GM19240 (cell line): ENCODE measurements at regions not wholly inside any gene's neighbourhood (a gene's known extent, or its start where the extent isn't known, plus 50 kb on each side); places are given as distances from the start of the nearest gene placed in this dataset.
"Not testable (repeated sequence)": the region's sequence is repeated elsewhere in the genome, so short reads cannot be mapped to it uniquely, and the experiment has no call there.

Experiments used
- DNase-seq: peaks from one replicate; pipeline ENCODE4 v3.0.0; 2011; ENCODE audit warnings: low spot score; ENCODE audit not compliant: insufficient read length

GRCh38 chr6:827431-827830 is 134.5 kb upstream of the EXOC2 start:
- peak; percentile 6 for DNase-seq

- DNase-seq = no peak
These were observed 126.2 kb upstream of the EXOC2 start for GRCh38 chr6:819122-819521.

- DNase-seq = no peak
These were observed 125.3 kb upstream of the EXOC2 start for GRCh38 chr6:818196-818595.

DNA sequence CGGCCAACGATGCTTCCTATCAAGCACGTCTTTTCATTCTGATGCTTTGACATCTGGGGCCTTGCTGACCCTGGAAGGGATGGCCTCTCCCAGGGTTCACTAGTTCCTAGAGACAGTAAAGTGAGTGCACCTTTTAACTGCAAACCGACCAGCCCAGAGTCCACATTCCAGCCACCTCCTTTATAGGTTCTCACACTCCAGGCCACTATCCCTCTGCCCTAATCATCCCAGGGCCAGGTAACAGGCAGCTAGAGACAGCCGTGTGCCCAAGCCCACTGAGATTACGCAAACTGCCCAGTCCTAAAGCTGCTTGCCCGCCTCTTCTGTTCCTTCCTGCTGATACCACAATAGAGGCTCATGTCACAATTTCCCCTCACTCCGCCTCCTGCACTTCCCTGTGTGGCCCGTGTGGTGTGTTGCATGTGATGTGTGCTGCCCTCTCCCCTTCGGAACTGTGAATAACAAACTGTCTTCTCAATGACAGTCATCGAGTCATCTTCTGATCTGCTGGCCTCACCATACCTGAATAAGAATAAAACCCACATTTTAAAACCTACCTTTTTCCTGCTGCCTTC is 123.7 kb upstream of the EXOC2 start:
- DNase-seq = no peak

GRCh38 chr6:815348-815738 is 122.4 kb upstream of the EXOC2 start:
- no peak for DNase-seq

DNA sequence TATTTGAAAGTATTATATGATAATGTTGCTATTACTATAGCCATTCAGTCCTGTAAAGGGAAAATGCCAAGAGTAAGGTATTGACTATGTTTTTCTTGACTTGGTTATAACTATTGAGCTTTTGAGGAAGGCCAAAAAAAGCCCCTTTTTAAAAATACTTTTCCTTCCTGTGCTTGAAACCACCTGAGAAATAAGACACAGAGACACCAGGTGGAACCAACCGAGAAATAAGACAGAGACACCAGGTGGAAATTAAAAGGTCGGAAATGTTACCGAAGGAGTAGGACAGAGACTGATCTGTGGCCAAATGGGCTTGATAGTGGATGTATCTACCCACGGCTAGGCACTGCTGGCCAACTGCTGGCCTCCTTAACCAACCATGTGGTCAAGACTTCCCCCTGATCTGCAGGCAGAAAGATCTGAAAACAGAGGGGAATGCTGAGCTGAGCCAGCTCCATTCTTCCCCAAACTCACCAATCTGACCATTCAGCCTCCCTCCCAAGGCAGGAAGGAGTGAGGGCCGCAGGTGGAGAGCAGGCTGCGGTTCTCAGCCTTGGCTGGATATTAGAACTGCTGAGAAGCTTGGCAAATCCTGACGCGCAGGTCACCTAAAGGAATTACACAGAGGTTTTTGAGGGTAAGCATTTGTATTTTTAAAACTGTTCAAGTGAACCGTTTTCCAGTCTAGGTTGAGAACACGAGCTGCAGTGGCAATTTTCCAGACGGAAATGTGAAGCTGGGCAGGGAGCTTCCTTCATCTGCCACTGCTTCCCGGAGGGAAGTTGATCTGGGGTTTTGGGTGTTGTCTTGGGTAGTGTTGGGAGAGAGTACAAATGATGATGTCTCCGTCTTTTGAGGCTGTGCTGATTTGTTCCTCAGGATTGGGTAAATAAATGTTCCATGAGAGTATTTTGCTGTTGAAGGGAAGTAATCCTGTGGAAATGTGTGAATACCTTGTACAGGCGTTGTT is 121.7 kb upstream of the EXOC2 start:
- DNase-seq = no peak

- DNase-seq = no peak
These were observed 118.9 kb upstream of the EXOC2 start for GRCh38 chr6:811831-812230.

GRCh38 chr6:811191-811590 is 118.3 kb upstream of the EXOC2 start:
- DNase-seq = no peak

DNA sequence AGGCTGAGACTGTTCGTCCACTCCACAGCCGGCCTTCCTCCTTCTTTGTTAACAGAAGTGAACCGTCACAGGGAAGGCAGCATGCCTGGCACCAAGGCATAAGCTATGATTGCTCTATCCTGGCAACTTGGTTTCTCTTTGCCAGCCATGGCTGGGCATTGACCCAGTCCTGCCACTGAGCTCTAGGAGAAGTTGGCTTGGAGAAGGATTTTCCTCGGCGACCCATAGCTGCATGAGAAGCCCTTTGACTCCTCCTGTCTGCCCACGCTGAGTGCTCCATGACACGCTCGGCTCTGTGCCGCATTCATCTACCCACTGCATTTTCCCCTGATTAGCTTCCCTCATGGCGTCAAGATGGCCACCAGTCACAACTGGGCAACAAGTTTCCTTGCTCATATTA is 111.8 kb upstream of the EXOC2 start:
- DNase-seq = no peak

- DNase-seq = no peak
These were observed 111.4 kb upstream of the EXOC2 start for GRCh38 chr6:804317-804716.

GRCh38 chr6:803191-803977 is 110.4 kb upstream of the EXOC2 start:
- DNase-seq = no peak

DNA sequence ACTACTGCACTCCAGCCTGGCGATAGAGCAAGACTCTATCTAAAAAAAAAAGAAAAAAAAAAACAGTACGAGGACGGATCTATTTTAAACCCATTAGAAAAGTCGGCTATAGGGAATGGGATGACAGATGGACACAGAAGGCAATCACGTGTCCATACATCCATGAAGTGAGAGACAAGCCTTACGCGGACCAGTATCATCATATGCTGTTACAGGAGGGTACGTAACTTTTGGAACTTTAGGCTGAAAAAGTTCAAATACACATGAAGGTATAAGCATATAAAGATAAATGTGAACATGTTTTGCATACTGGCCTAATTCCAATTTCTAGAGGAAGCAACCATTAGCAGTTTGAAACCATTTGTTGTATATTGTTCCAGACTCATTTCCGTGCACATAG is 109.8 kb upstream of the EXOC2 start:
- DNase-seq = no peak

GRCh38 chr6:802223-802622 is 109.3 kb upstream of the EXOC2 start:
- DNase-seq = not testable (repeated sequence)

DNA sequence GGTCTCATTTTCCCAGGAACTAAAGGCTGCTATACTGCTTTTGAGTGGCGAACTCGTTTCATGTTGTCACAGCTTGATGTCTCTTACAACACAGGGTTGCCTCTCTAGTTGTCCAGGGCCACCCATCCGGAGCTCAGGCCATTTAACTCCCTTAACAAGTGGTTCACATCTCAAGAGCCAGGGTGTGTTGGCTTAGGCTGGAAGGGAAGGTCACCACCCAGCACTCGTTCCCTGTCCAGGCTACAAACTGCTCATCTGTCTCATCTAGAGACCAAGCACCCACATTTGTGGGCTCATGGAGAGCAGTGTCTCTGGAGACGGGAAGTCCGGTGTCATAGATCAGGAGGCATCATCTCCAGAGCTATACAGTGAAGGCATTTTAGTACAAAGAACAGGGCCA is 106.8 kb upstream of the EXOC2 start:
- no peak for DNase-seq

- DNase-seq = peak; percentile 9
These were observed 104.6 kb upstream of the EXOC2 start for GRCh38 chr6:797479-798077.

DNA sequence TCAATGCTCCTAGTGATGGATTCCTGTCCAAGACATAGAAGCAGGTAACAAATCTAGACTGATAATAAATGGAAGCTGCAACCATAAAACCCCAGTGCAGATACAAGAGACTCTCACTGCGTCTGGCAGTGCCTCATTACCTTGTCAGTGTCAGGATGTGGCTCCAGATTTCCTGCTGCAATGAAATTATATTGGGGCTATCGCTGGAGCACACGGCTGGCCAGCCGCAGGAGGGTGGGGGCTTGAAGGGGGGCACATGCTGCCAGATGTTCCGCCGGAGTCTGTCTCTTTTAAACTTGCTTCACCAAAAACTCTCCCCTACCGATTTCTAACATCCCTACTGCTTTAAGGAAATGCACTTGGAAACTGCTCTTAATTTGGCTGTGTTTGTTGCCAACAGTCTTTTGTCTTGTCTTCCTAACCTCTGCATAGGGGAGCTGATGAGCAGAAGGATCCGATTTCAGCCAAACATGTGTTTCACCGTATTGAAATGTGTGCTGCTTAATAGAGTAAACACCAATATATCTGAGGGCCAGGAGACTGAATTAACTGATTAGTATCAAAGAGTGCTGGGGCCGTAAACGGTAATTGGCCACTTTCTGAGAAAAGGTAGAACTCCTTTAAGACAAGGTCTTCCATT is 102.2 kb upstream of the EXOC2 start:
- no peak for DNase-seq

DNA sequence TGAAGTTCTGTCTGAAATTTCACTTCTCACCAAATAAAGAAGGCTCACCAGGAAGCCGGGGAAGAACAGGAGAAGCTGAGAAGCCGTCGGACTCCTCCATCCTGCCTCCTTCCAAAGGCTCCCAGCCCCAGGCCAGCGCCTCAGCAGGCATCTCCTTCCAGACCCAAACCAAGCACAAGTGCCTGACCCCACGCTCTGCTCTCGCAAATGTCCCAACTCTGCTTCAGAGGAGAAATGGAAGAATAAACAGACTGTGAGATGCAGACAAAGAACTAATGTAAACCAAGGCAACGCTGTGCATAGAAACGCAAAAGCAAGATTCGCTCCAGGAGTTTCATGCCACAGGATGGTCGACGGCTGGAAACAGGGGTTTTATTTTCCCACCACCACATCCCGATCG is 100.3 kb upstream of the EXOC2 start:
- no peak for DNase-seq

GRCh38 chr6:792662-793061 is 99.7 kb upstream of the EXOC2 start:
- no peak for DNase-seq

GRCh38 chr6:788058-788457 is 95.1 kb upstream of the EXOC2 start:
- DNase-seq = no peak

DNA sequence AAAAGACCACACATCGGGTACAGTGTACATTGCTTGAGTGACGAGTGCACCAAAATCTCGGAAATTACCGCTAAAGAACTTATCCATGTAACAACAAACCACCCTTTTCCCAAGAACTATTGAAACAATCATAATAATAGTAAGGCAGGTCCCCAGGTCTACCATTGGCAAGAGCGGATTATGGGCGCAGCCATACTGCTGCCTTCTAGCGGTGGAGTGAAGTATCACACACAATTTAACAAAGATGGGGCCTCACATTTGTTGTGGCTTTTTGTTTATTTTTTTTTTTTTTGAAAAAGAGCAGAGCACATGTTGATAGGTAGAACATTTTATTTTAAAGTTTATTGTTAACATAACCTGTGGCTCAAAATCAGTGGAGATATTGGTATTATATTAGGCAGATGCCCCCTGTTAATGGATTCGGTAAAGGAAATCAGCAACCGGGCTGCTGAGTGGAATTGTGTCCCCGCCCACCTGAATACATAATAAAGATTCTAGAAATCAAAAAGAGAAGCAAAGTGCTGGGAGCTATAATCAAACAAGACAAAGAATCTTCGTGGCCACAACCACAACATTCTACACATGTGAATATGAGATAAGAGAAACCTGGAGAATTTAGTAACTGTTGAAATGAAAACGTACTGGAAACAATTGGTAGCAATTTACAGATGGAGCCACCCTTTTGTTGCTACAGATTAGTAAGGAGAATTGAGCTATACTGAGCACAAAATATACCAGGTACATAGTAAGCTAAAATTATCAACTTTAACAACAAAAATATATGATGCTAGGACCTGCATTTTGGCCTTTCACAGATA is 94.2 kb upstream of the EXOC2 start:
- DNase-seq = no peak
